ENCODE measurements at regions not wholly inside any gene's neighbourhood (a gene's known extent, or its start where the extent isn't known, plus 50 kb on each side); places are given as distances from the start of the nearest gene placed in this dataset.

DNA sequence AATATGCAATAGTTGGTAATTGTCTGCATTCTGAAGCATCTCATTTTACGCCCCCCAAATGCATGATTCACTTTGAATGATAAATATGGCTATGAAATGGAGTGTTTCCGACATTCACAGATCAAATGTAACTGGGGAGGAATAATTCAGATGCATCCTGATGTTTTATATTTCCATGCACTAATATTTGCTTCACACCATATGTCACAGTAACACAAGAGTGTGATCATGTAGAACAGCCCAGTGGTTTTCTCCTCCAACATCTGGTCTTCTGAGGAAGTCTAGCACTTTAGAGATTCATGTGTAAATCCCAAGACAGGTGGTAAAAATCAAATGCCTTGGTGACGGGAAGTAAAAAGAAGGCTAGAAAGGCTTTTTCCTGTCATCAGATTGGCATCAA, 273.1 kb downstream of the DIO2 start:
- H3K9ac ChIP-seq (ENCODE audit: low read length): no peak overlapping the region
- H3K9me2 ChIP-seq (ENCODE audit: low read depth, low read length): no peaks in the 10 kb centered on the region
- H3K36me3 ChIP-seq (ENCODE audit: insufficient read depth, low read length): no peaks in the 10 kb centered on the region
- H3K9me3 ChIP-seq (ENCODE audit: low read length): no peaks in the 10 kb centered on the region
- no peak overlapping the region for H3K27ac ChIP-seq (ENCODE audit: low read depth, low read length, poor library complexity, severe bottlenecking)
- H3K4me2 ChIP-seq (ENCODE audit: low read length): no peak overlapping the region
- no peak for TF ChIP-seq EZH2 (IDR thresholded peaks at IDR 0.05; ENCODE audit: borderline replicate concordance, low read length)
- TF ChIP-seq, protein P1, sequence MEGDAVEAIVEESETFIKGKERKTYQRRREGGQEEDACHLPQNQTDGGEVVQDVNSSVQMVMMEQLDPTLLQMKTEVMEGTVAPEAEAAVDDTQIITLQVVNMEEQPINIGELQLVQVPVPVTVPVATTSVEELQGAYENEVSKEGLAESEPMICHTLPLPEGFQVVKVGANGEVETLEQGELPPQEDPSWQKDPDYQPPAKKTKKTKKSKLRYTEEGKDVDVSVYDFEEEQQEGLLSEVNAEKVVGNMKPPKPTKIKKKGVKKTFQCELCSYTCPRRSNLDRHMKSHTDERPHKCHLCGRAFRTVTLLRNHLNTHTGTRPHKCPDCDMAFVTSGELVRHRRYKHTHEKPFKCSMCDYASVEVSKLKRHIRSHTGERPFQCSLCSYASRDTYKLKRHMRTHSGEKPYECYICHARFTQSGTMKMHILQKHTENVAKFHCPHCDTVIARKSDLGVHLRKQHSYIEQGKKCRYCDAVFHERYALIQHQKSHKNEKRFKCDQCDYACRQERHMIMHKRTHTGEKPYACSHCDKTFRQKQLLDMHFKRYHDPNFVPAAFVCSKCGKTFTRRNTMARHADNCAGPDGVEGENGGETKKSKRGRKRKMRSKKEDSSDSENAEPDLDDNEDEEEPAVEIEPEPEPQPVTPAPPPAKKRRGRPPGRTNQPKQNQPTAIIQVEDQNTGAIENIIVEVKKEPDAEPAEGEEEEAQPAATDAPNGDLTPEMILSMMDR (IDR thresholded peaks at IDR 0.05; ENCODE audit: low read length): no peak
- H3K4me1 ChIP-seq (ENCODE audit: insufficient read depth, low read length, severe bottlenecking): no peaks in the 10 kb centered on the region
- no peak overlapping the region for H3K4me3 ChIP-seq (ENCODE audit: low read depth, low read length, poor library complexity, severe bottlenecking)
- H3K27me3 ChIP-seq (ENCODE audit: insufficient read depth, low read length): no peaks in the 10 kb centered on the region
- no peaks in the 10 kb centered on the region for H3K79me2 ChIP-seq (ENCODE audit: insufficient read depth, low read length)
- H3F3A ChIP-seq (ENCODE audit: insufficient read depth, low read length): no peaks in the 10 kb centered on the region
- no peak overlapping the region for H2AFZ ChIP-seq (ENCODE audit: low read length)
- H4K20me1 ChIP-seq (ENCODE audit: insufficient read depth, low read length): no peaks in the 10 kb centered on the region

DNA sequence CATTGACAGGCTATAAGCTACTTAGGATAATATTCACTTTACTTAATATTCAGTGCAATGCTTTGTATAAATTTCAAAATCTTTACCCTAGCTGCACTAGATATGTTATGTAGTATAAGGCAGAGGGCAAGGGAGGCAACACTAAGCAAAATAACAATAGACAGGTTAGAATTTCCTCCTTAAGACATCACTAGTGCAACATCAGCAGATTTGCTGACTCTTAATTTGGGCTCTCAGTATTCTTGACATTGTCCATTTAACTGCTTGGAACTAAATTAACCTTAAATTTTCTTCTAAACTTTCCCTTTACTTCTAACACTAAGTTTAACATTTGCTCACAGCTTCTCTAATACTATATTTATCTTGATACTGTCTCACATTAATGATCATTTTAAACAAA, 273.9 kb downstream of the DIO2 start:
- TF ChIP-seq, protein P1 (IDR thresholded peaks at IDR 0.05; ENCODE audit: low read length): no peak
- no peak for TF ChIP-seq EZH2 (IDR thresholded peaks at IDR 0.05; ENCODE audit: borderline replicate concordance, low read length)
- no peaks in the 10 kb centered on the region for H3F3A ChIP-seq (ENCODE audit: insufficient read depth, low read length)
- H3K9me2 ChIP-seq (ENCODE audit: low read depth, low read length): no peaks in the 10 kb centered on the region
- no peaks in the 10 kb centered on the region for H3K4me1 ChIP-seq (ENCODE audit: insufficient read depth, low read length, severe bottlenecking)
- no peaks in the 10 kb centered on the region for H3K27me3 ChIP-seq (ENCODE audit: insufficient read depth, low read length)
- no peaks in the 10 kb centered on the region for H3K79me2 ChIP-seq (ENCODE audit: insufficient read depth, low read length)
- H3K4me3 ChIP-seq (ENCODE audit: low read depth, low read length, poor library complexity, severe bottlenecking): no peak overlapping the region
- no peak overlapping the region for H3K9ac ChIP-seq (ENCODE audit: low read length)
- H3K9me3 ChIP-seq (ENCODE audit: low read length): no peaks in the 10 kb centered on the region
- H4K20me1 ChIP-seq (ENCODE audit: insufficient read depth, low read length): no peaks in the 10 kb centered on the region
- no peak overlapping the region for H3K27ac ChIP-seq (ENCODE audit: low read depth, low read length, poor library complexity, severe bottlenecking)
- H2AFZ ChIP-seq (ENCODE audit: low read length): no peak overlapping the region
- H3K4me2 ChIP-seq (ENCODE audit: low read length): no peak overlapping the region
- H3K36me3 ChIP-seq (ENCODE audit: insufficient read depth, low read length): no peaks in the 10 kb centered on the region

DNA sequence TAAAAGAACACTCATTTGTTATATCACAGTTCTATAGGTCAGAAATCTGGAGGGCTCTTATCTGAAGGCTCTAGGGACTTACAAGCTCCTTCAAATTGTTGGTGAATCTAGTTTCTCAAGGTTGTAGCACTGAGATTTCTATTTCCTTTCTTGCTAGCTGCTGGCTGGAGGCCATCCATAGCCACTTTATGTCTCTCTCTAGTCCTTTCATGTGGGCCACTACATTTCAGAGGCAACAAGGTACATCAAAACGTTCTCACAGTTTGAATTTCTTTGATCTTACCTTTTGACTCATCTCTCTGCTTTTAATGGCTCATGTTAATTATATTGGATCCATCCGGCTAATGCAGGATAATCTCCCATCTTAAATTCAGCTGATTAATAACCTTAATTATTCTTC, 286.8 kb downstream of the DIO2 start:
- Histone ChIP-seq H3K9me2 (ENCODE audit: low read depth, low read length) (no peaks in the 10 kb centered on the region), H3K4me1 (ENCODE audit: insufficient read depth, low read length, severe bottlenecking) (no peaks in the 10 kb centered on the region), H4K20me1 (ENCODE audit: insufficient read depth, low read length) (no peaks in the 10 kb centered on the region), H3K9ac (ENCODE audit: low read length) (no peak overlapping the region), H2AFZ (ENCODE audit: low read length) (no peak overlapping the region), H3K27me3 (ENCODE audit: insufficient read depth, low read length) (no peaks in the 10 kb centered on the region), H3K79me2 (ENCODE audit: insufficient read depth, low read length) (no peaks in the 10 kb centered on the region), H3K4me2 (ENCODE audit: low read length) (no peak overlapping the region), H3K27ac (ENCODE audit: low read depth, low read length, poor library complexity, severe bottlenecking) (no peak overlapping the region), H3K36me3 (ENCODE audit: insufficient read depth, low read length) (no peaks in the 10 kb centered on the region), H3F3A (ENCODE audit: insufficient read depth, low read length) (no peaks in the 10 kb centered on the region), H3K4me3 (ENCODE audit: low read depth, low read length, poor library complexity, severe bottlenecking) (no peak overlapping the region), H3K9me3 (ENCODE audit: low read length) (no peaks in the 10 kb centered on the region)
- TF ChIP-seq, protein P1 (IDR thresholded peaks at IDR 0.05; ENCODE audit: low read length): no peak
- no peak for TF ChIP-seq EZH2 (IDR thresholded peaks at IDR 0.05; ENCODE audit: borderline replicate concordance, low read length)
